IPS DF 19.7 (cell line): ENCODE measurements at regions not wholly inside any gene's neighbourhood (a gene's known extent, or its start where the extent isn't known, plus 50 kb on each side); places are given as distances from the start of the nearest gene placed in this dataset.
"Not testable (repeated sequence)": the region's sequence is repeated elsewhere in the genome, so short reads cannot be mapped to it uniquely, and the experiment has no call there.

Experiments
- DNase-seq: peaks from one replicate; pipeline ENCODE4 v3.0.0-alpha.2; 2013; ENCODE audit warnings: low read depth, low spot score

- not testable (repeated sequence) for DNase-seq
Observed at GRCh38 chr10:42533866-42534265, 104.5 kb downstream of the ZNF33B start.

DNA sequence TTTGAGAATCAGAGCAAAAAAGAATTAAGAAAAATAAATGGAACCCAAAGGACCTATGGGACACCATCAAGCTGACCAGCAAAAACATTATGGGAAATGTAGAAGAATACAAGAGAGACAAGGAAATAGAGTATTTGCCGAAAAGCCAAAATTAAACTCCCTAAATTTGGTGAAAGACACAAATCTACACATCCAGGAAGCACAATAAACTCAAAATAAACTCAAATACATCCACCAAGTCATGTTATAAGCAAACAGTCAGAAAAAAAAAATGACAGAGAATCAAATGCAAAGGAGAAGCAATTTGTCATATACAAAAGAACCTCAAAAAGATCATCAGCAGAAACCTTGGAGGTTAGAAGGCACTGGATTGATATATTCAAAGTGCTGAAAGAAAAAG, 105.4 kb downstream of the ZNF33B start:
- DNase-seq: no peak

DNA sequence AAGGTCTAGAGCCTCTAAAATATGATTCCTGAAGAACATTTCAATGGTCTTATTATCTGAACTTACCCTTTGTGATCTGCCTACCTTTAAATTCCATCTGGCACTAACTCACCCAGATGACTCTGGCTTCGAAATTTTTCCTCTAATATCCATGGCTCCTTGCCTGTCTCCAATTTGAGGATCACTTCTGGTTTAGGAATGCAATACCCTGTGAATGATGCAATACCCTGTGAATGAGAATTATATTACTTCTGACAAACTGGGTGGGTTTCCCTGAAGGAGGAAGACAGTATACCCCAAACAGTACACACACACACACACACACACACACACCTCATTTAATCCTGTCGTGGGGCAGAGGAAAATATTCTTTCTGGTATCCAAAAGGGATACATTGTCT, 115.3 kb downstream of the ZNF33B start:
- no peak for DNase-seq

DNA sequence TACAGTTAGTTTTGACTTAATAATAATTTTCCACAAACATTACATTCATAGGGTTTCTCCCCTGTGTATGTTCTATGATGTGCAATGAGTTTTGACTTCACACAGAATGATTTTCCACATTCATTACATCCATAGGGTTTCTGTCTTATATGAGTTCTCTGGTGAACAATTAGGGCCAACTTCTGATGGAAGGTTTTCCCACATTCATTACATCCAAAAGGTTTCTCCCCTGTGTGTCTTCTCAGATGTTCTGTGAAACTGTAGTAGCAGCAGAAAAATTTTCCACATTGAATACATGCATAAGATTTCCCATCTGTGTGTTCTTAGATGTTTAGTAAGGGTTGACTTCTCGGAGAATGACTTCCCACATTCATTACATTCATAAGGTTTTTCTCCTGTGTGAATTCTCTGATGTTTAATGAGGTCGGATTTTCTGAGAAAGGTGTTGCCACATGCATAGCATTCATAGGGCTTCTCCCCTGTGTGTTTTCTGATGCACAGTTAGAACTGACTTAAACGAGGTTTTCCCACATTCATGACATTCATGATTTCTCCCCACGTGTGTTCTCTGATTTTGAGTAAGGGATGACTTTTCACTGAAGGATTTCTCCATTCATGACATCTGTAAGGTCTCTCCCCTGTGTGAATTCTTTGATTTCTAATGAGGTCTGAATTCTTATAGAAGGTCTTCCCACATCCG, 118.5 kb downstream of the ZNF33B start:
- DNase-seq: no peak

GRCh38 chr10:42519079-42519478, 119.3 kb downstream of the ZNF33B start:
- DNase-seq: no peak

DNA sequence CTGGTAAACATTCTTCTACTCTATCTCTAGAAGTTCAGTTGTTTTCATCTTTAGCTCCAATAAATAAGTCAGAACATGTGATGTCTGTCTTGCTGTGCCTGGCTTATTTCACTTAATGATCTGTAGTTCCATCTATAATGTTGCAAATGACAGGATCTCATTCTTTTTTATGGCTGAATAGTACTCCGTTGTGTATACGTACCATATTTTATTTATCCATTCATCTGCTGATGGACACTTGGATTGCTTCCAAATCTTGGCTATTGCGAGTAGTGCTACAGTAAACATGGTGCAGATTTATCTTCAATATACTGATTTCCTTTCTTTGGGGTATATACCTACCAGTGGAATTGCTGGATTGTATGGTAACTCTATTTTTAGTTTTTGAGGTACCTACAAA, 124.4 kb downstream of the ZNF33B start:
- DNase-seq: no peak

DNA sequence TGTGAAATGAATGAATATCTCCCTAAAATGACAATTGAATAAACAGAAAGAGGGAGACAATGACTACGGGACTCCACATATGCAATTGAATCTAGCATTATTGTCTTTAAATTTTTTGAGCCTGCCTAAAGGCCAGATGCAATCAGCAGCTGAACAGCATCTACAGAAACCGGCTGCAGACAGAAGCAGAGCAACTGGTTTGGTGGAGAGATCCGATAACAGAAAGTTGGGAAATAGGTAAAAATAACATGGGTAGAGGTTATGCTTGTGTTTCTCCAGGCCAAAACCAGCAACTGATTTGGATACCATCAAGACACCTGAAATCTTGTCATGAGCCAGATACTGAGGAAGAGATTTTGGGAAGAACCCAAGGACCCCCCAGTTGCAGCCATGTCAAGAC, 146.6 kb downstream of the ZNF33B start:
- DNase-seq: no peak

DNA sequence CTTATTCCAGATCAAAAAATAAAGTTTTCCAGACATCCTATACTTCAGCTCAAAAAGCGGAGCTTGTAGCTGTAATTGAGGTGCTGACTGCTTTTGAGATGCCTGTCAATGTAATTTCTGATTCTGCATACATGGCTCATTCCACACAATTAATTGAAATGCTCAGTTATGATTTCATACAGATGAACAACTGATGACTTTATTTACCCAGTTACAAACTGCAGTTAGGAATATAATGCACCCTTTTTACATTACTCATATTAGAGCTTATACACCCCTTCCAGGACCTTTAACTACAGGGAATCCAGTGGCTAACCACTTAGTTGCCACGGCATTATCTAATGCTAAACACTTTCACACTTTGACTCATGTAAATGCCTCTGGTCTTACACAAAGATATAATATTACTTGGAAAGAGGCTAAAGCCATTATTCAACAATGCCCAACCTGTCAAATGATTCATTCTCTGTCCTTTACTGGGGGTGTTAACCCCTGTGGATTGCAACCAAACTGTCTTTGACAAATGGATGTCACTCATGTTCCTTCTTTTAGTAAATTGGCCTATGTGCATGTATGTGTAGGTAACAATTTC, 147.3 kb downstream of the ZNF33B start:
- DNase-seq: no peak

GRCh38 chr10:42490368-42490767, 148.0 kb downstream of the ZNF33B start:
- no peak for DNase-seq

GRCh38 chr10:42488416-42488815, 150.0 kb downstream of the ZNF33B start:
- no peak for DNase-seq

DNA sequence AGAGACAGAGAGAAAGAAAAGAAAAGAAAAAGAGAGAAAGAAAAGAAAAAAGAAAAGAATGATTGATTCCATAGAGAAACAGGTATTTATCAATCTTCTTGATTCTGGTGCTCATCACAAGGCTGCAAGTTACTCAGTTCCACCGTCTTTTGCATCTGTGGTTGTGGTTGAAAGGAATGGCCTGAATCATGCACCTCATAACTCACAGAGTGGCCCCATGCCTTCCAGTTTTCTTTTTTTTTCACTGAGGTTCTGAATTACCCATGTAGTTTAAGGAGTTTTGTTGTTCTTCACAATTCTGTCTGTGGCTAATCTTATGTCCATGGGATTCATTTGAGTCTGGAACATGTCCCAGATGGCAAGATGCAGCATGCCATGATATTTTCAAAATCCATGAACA, 156.0 kb downstream of the ZNF33B start:
- no peak for DNase-seq

- no peak for DNase-seq
Observed at GRCh38 chr10:42479057-42479456, 159.3 kb downstream of the ZNF33B start.

- DNase-seq: no peak
Observed at GRCh38 chr10:42477170-42477569, 161.2 kb downstream of the ZNF33B start.

DNA sequence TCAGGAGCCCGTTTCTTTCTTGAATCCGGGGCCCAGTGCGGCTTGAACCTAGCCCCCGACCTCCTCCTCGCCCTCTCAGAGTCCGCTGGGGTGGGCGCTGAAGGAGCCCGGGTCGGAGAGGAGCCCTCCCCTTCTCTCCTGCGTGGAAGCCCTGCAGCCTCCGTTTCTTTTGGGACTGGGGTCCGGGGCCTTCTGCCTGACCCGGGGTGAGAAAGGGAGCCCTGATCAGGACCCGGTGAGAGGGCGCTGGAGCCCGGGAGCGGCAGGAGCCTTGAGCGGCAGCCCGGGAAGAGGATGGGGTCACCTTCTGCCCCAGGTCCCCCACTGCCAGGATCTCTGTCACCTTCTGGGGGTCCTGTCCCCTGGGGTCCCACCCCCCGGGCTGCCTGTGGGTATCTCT, 162.3 kb downstream of the ZNF33B start:
- DNase-seq: no peak

DNA sequence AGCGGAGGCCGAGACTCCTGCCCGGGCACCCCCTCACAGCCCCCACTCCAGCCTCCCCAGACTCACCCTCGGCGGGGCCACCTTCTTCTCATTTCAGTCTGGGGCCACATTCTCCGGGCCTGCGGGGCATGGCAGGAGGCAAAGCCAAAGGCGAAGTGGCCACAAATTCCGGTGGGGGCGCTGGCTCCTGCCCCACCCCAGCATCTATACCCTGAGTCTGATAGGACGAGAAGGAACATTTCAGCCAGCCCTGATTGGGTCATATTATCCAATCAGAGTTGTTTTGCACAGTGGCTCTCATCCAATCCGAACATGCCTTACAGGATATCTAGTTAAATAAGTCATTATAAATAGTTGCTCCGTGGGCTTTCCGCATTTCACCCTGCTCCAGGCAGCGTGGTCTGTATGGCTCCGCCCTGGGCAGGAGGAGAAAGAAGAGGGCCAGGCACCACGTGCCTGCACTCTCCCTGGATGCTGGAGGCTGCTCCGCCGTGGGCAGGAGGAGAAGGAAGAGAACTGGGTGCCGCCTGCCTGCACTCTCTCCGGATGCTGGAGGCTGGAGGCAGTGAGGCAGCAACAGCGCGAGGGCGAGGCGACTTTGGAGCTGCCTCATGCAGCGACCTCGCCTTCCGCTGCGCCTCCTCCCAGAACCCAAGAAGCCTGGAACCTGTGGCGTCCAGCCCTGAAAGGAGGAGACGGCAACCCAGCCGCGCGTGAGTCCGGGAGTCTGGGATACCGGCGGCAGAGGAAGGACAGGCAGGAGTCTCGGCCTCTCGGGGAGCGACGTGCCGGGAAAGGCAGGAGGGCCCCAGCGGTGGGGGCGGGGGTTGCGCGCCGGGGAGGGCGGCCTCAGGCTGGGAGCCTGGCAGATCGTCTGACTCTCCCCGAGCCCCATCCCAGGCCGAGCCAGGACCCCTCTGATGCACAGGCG, 162.9 kb downstream of the ZNF33B start:
- no peak for DNase-seq

- DNase-seq: no peak
Observed at GRCh38 chr10:42454313-42454712, 184.1 kb downstream of the ZNF33B start.

GRCh38 chr10:42431095-42431494, 207.3 kb downstream of the ZNF33B start:
- no peak for DNase-seq

DNA sequence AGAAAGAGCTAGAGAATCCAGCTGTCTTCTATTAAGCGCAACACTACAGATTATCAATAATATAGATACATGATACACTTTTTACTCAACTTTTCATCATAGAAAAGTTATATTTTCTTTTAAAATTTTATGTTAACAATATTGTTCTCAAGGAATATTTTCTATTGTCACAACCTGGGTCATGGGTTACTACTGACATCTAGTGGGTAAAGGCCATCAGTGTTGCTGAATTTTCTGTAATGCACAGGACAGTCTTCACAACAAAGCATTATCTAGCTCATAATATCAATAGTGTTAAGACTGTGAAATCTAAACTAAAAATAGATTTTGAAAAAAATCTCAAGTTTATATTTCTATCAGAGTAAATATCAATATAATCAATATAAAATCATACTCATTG, 209.8 kb downstream of the ZNF33B start:
- DNase-seq: no peak

- no peak for DNase-seq
Observed at GRCh38 chr10:42422911-42423310, 215.5 kb downstream of the ZNF33B start.

DNA sequence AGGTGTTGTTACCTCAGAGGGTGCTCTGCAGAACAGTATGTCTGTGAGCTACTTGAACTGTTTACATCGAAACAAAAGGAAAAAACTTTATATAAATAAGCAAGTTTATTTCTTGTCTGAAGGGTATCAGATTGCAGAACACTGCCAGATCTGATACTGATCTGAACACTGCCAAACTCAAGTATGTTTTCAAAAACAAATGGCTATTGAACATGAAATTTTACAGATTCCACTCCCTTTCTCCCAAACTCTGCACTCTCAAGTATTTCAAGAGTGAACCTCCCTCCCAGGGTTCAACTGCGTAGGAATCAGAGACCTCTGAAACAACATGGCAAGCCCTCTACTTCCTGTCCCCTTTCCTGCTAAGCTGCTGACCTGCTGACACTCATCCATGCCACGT, 216.6 kb downstream of the ZNF33B start:
- DNase-seq: no peak

DNA sequence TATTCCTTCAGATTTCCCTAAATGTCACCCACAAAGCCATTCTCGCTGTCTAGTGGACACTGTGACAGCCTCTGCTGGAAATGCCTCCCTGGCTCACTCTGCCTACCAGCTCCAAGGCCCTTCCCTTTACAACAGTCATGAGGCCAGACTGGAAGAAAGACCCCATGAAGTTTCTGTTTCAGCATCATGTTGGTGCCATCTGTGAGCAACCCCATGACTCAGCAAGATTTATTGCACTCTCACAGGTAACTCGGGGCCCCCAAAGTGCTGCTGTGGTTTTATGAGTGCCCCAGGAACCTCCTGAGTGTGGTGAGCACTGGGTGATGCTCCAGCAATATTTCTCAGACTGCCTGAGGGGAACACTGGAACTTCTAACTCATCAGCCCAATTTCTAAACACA, 218.6 kb downstream of the ZNF33B start:
- no peak for DNase-seq

- no peak for DNase-seq
Observed at GRCh38 chr10:42380926-42381547, 257.3 kb downstream of the ZNF33B start.
